ENCODE measurements at regions not wholly inside any gene's neighbourhood (a gene's known extent, or its start where the extent isn't known, plus 50 kb on each side); places are given as distances from the start of the nearest gene placed in this dataset.

GRCh38 chr5:115456056-115456455, 88.5 kb downstream of the FEM1C start:
- TF ChIP-seq, protein P1, sequence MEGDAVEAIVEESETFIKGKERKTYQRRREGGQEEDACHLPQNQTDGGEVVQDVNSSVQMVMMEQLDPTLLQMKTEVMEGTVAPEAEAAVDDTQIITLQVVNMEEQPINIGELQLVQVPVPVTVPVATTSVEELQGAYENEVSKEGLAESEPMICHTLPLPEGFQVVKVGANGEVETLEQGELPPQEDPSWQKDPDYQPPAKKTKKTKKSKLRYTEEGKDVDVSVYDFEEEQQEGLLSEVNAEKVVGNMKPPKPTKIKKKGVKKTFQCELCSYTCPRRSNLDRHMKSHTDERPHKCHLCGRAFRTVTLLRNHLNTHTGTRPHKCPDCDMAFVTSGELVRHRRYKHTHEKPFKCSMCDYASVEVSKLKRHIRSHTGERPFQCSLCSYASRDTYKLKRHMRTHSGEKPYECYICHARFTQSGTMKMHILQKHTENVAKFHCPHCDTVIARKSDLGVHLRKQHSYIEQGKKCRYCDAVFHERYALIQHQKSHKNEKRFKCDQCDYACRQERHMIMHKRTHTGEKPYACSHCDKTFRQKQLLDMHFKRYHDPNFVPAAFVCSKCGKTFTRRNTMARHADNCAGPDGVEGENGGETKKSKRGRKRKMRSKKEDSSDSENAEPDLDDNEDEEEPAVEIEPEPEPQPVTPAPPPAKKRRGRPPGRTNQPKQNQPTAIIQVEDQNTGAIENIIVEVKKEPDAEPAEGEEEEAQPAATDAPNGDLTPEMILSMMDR (IDR thresholded peaks at IDR 0.05) = no peak
- ATAC-seq (no peak), DNase-seq (no peak)
- Histone ChIP-seq H3K4me3 (no peak overlapping the region), H3K36me3 (no peaks in the 10 kb centered on the region), H3K9me3 (no peaks in the 10 kb centered on the region), H3K27ac (peak overlapping the region in 2 of 10 donors; percentile 48 to 63), H3K4me1 (peaks cover 0 to 58% (median 38%) of the 10 kb centered on the region in 9 donors), H3K27me3 (no peaks in the 10 kb centered on the region)
- intact Hi-C loops (cut with DNase I) = no loop called here
- 89 to 93% methylated on average over 4 of the region's 4 CpGs for WGBS, 2 donors

GRCh38 chr5:115455301-115455707, 89.3 kb downstream of the FEM1C start:
- TF ChIP-seq, protein P1 (IDR thresholded peaks at IDR 0.05) = no peak
- Histone ChIP-seq H3K4me1 (peaks cover 0 to 56% (median 34%) of the 10 kb centered on the region in 9 donors), H3K27me3 (no peaks in the 10 kb centered on the region), H3K9me3 (no peaks in the 10 kb centered on the region), H3K36me3 (no peaks in the 10 kb centered on the region), H3K27ac (peak overlapping the region in 2 of 10 donors; percentile 50 to 63), H3K4me3 (no peak overlapping the region)
- DNase-seq (no peak), ATAC-seq (peak in 3 of 8 donors; percentile 63 to 83 (median 64))
- WGBS, 2 donors = 55 to 67% methylated on average over 6 of the region's 6 CpGs
- intact Hi-C loops (cut with DNase I) = no loop called here

DNA sequence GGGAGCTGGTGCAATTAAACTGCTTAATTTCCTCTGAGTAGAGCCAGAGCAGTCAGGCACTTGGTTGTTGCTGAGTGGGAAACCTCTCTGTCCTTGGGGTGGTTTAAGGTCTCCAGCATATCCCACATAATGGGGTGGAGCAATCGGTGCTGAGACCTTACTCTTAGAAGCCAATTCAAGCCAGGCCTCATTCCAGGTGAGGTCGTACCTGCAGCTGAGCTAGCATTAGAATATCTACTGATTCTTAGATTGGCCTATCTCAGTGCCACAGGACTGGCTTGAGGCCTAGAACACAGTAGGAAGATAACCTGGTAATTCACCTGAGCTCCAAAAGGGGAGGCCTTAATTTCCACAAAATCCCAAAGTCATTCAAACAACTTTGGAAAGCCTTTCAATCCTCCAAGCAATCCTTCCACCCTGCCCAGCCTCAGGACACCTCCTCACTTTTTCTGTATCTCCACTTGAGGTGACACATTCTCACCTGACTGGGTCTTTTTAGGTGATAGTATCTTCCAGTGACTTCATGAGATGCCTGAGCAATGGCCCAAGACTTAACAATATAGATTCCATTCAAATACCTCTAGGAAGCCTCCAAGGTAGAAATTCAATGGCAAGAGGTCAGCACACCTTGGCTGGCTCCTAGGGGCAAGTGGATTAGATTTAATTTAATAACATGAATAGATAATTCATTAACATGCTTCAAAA, 91.0 kb downstream of the FEM1C start:
- intact Hi-C loops (cut with DNase I) = no loop called here
- H3K27ac ChIP-seq = no peak overlapping the region

GRCh38 chr5:115452536-115453235, 91.9 kb downstream of the FEM1C start:
- WGBS, 2 donors = 86 to 90% methylated on average over 2 of the region's 2 CpGs
- Histone ChIP-seq H3K36me3 (no peaks in the 10 kb centered on the region), H3K4me1 (peaks cover 0 to 45% (median 15%) of the 10 kb centered on the region in 9 donors), H3K9me3 (peaks cover 0 to under 1% (median 0%) of the 10 kb centered on the region in 11 donors), H3K27ac (no peak overlapping the region), H3K27me3 (no peaks in the 10 kb centered on the region), H3K4me3 (no peak overlapping the region)
- intact Hi-C loops (cut with DNase I) = no loop called here
- no peak for ATAC-seq
- TF ChIP-seq, protein P1 (IDR thresholded peaks at IDR 0.05) = no peak
- DNase-seq = no peak

More for the DNA sequence above, 91.0 kb downstream of the FEM1C start:
- Histone ChIP-seq H3K27me3 (no peaks in the 10 kb centered on the region), H3K36me3 (no peaks in the 10 kb centered on the region), H3K4me1 (peaks cover 0 to 53% (median 23%) of the 10 kb centered on the region in 9 donors), H3K4me3 (no peak overlapping the region), H3K9me3 (no peaks in the 10 kb centered on the region)
- ATAC-seq (no peak), DNase-seq (no peak)
- 88 to 94% methylated on average over 2 of the region's 2 CpGs for WGBS, 2 donors
- TF ChIP-seq, protein P1 (IDR thresholded peaks at IDR 0.05) = no peak
